HepG2 (cell line): ENCODE measurements at regions not wholly inside any gene's neighbourhood (a gene's known extent, or its start where the extent isn't known, plus 50 kb on each side); places are given as distances from the start of the nearest gene placed in this dataset.

Source experiments
- ATAC-seq: fragments of 200-7000 bp; cut with Tn5 transposase; 3 replicates; pipeline ENCODE4 v1.9.1; 2020; ENCODE audit warnings: mild to moderate bottlenecking, moderate library complexity
- BruUV-seq: library from RNA; stranded (reverse); fragments of 400-500 nt; replicated peaks from 2 replicates; lab custom pipeline; 2021; lab: Mats Ljungman, UMichigan
- CTCF ChIA-PET: fragments of 300-600 bp; formaldehyde crosslinking; extraction: SDS; loops from one replicate; lab custom pipeline; 2021; ENCODE audit warnings: low total read pairs, inconsistent platforms, low intra/inter-chr PET ratio; lab: Yijun Ruan, JAX
- POLR2A ChIA-PET: fragments of 350-600 bp; sonication (Branson Sonifier 250); formaldehyde crosslinking; loops from one replicate; lab custom pipeline; 2020; ENCODE audit warnings: antibody characterized with exemption, inconsistent platforms; lab: Yijun Ruan, JAX
- DNase-seq: peaks from one replicate; pipeline ENCODE4 v3.0.0-alpha.2; 2015; ENCODE audit warnings: low spot score
- FAIRE-seq: peaks from 3 replicates; lab custom pipeline; 2011; peaks lifted over from hg19 to GRCh38; lab: Jason Lieb, UNC
- H2AFZ ChIP-seq: one replicate; pipeline ENCODE4 v1.6.1; 2011; ENCODE audit warnings: low read length, inconsistent platforms
- H3K27ac ChIP-seq: fragments of 300-600 bp; 3 replicates; pipeline ENCODE4 v1.8.0; 2011; ENCODE audit warnings: mixed run types, mild to moderate bottlenecking, mixed read lengths, low read length, inconsistent platforms; ENCODE audit not compliant: insufficient read depth; ENCODE audit errors: extremely low read length
- H3K27me3 ChIP-seq, 2 experiments: fragments of 200-600 bp in 1 of 2; 2 replicates in 1 of 2; 3 replicates in 1 of 2; pipeline versions ENCODE4 v1.6.0 to v1.8.0; 2011; ENCODE audit warnings: low read length in 2 of 2, mild to moderate bottlenecking in 2 of 2, moderate library complexity in 2 of 2, inconsistent platforms in 1 of 2; ENCODE audit not compliant: insufficient read depth in 2 of 2, control insufficient read depth in 1 of 2
- H3K36me3 ChIP-seq, 2 experiments: fragments of 200-600 bp in 1 of 2; replicated peaks in 1 of 2; 2 replicates in 1 of 2; 3 replicates in 1 of 2; pipeline versions ENCODE4 v1.5.1 to v1.8.0; 2011; ENCODE audit warnings: low read length in 2 of 2, inconsistent platforms in 1 of 2; ENCODE audit not compliant: insufficient read depth in 2 of 2, control insufficient read depth in 1 of 2
- H3K4me1 ChIP-seq: 2 replicates; pipeline ENCODE4 v1.5.1; 2012; ENCODE audit warnings: low read length, inconsistent platforms; ENCODE audit not compliant: insufficient read depth
- H3K4me2 ChIP-seq: 2 replicates; pipeline ENCODE4 v1.6.0; 2011; ENCODE audit warnings: low read depth, low read length, inconsistent platforms
- H3K4me3 ChIP-seq, 3 experiments: fragments of 200-600 bp in 1 of 3; sonication (generic), shearing (Covaris generic) in 1 of 3; replicated peaks in 1 of 3; 2 replicates each; pipeline ENCODE4 v1.5.1; 2011 to 2016; ENCODE audit warnings: low read length in 3 of 3, inconsistent platforms in 2 of 3, low read depth in 2 of 3, mild to moderate bottlenecking in 2 of 3, control low read depth in 1 of 3, mixed read lengths in 1 of 3; ENCODE audit not compliant: insufficient read depth in 1 of 3
- H3K79me2 ChIP-seq: one replicate; pipeline ENCODE4 v1.6.1; 2011; ENCODE audit warnings: low read length, inconsistent platforms; ENCODE audit not compliant: insufficient read depth
- H3K9ac ChIP-seq: 2 replicates; pipeline ENCODE4 v1.6.0; 2011; ENCODE audit warnings: mild to moderate bottlenecking, low read depth, low read length, inconsistent platforms; ENCODE audit not compliant: insufficient read depth
- H3K9me3 ChIP-seq: 2 replicates; pipeline ENCODE4 v1.5.1; 2012; ENCODE audit warnings: mild to moderate bottlenecking, low read length
- H4K20me1 ChIP-seq: 2 replicates; pipeline ENCODE4 v1.6.0; 2011; ENCODE audit warnings: inconsistent platforms, mild to moderate bottlenecking, low read length, moderate library complexity; ENCODE audit not compliant: insufficient read depth
- PCBP2 ChIP-seq: fragments of 200-400 bp; formaldehyde crosslinking; optimal IDR thresholded peaks from 2 replicates; pipeline ENCODE3; 2018; ENCODE audit warnings: low read length, low read depth; ENCODE audit not compliant: poor library complexity, severe bottlenecking
- RAD21 ChIP-seq: fragments of 450-650 bp; formaldehyde crosslinking; IDR thresholded peaks from 2 replicates; pipeline ENCODE4 v1.5.0; 2020; ENCODE audit warnings: mild to moderate bottlenecking
- ZBED4 ChIP-seq: sonication (generic); formaldehyde crosslinking; IDR thresholded peaks from 2 replicates; pipeline ENCODE4 v1.4.0; 2020; ENCODE audit warnings: missing genetic modification reagents, borderline replicate concordance
- ZNF543 ChIP-seq: sonication (generic); formaldehyde crosslinking; IDR thresholded peaks from 2 replicates; pipeline ENCODE4 v1.4.0; 2020; ENCODE audit warnings: mild to moderate bottlenecking, missing genetic modification reagents
- ZNF746 ChIP-seq: sonication (generic); formaldehyde crosslinking; IDR thresholded peaks from 2 replicates; pipeline ENCODE4 v1.8.0; 2022; ENCODE audit warnings: mild to moderate bottlenecking, missing genetic modification reagents
- ZNF749 ChIP-seq: sonication (generic); formaldehyde crosslinking; IDR thresholded peaks from 2 replicates; pipeline ENCODE4 v1.8.0; 2022; ENCODE audit warnings: mild to moderate bottlenecking, missing genetic modification reagents, moderate library complexity, borderline replicate concordance
- WGBS: methylation state at CpG from one replicate; pipeline ENCODE4 v1.1.6; 2017; ENCODE audit warnings: low lambda C conversion rate; 5-methylcytosine and 5-hydroxymethylcytosine counted together
- in situ Hi-C: cut with HindIII; loops from 2 replicates; pipeline ENCODE4 v1.10.0; 2017; ENCODE audit warnings: low pct_unique_long_range_greater_than_20kb; ENCODE audit not compliant: extremely low pct_ligation_motif_present
- intact Hi-C: fragments of 100-400 bp; cut with micrococcal nuclease; formaldehyde crosslinking; loops from one replicate; pipeline ENCODE4 v1.10.0; 2022; ENCODE audit not compliant: unreplicated experiment

DNA sequence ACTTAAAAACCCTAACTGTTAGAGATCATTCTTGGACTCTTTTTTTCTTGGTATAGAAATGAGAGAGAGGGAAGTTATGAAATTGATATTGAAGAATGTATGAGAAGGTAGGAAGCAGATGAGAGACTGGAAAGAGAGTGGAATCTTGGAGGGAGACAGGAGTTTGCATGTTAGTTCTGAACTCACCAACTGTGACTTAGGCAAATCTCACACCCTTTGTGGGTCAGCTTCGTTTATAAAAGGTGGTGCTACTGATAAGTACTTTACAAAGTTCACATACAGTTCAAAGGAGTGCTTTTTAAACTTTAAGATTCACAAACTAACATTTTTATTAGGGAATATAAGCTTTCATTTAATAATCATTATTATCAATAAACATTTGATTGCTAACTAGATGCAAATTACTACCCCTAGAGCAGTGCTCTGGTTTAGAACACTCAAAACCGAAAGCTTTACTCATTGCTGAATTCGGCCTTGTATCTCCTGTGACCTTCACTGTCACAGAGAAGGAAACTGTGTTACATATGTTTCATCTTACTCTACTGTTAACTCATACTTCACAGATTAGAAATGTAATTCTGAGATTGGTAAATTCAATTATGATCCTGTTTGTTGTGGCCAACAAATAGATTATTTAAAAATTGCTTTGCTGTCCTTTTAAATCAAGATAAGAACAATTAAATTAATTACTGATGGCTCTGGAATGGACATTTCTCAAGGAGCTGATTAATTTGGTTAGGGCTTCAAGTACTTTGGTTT, 143.2 kb downstream of the RMI1 start (continued):
- no peak for TF ChIP-seq RAD21 (CRISPR knock-in tag)
- TF ChIP-seq PCBP2, result no peak
- no peak for TF ChIP-seq ZNF749 (CRISPR knock-in tag)

DNA sequence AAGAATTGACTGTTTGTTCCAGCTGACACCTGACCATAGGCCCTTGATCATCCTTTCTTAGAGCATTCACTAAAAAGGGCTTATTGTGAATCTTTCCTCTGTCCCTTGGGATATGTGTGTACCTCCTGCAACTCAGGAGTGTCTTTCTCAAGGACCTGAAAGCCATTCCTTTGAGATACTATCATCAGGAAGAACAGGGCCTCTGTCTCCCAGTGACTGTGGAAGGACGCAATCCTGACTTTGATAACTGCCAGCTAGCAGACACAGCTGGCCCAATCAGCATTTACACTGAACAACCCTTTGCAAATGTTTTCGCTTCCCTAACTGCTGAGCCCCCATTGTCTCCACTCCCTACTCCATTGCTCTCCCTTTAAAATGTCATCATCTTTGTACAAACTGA, 144.4 kb downstream of the RMI1 start:
- Histone ChIP-seq H3K9me3 (no peaks in the 10 kb centered on the region), H3K4me2 (no peak overlapping the region), H3K4me1 (no peaks in the 10 kb centered on the region), H3K79me2 (no peaks in the 10 kb centered on the region), H3K4me3 (no peak overlapping the region), H3K36me3 (no peaks in the 10 kb centered on the region), H3K27me3 (0 out of 5 replicates have a peak, but pooled peaks cover 0 to 3% of the 10 kb centered on the region in 2 experiments), H4K20me1 (no peaks in the 10 kb centered on the region), H3K9ac (no peak overlapping the region), H3K27ac (no peak overlapping the region), H2AFZ (no peak overlapping the region)
- intact Hi-C loops, result no loop called here
- FAIRE-seq, result no peak
- no TSS peak for BruUV-seq
- CTCF ChIA-PET, result no interaction called here
- 40% methylated on average over 2 of the region's 2 CpGs for WGBS
- ATAC-seq, result no peak
- DNase-seq, result no peak
- TF ChIP-seq ZNF543 (CRISPR knock-in tag), result no peak
- TF ChIP-seq ZBED4 (CRISPR knock-in tag), result no peak
- no peak for TF ChIP-seq ZNF746 (CRISPR knock-in tag)
- POLR2A ChIA-PET, result no interaction called here
- in situ Hi-C loops, result no loop called here
